Uterus (tissue), 2 donors: ENCODE measurements at regions not wholly inside any gene's neighbourhood (a gene's known extent, or its start where the extent isn't known, plus 50 kb on each side); places are given as distances from the start of the nearest gene placed in this dataset.

ENCODE experiments used
- POLR2A ChIP-seq, 2 donors: fragments of 450-650 bp; IDR thresholded peaks; one replicate each; pipeline ENCODE4 v1.6.1; 2016; ENCODE audit warnings: antibody characterized with exemption in 2 of 2, mild to moderate bottlenecking in 1 of 2, moderate library complexity in 1 of 2
- TF ChIP-seq, protein P1 (sequence below), 4 experiments: fragments of 200-600 bp in 2 of 4; fragments of 450-650 bp in 2 of 4; sonication (generic) in 2 of 4; IDR thresholded peaks; one replicate each; pipeline ENCODE4 v1.5.1; 2016 to 2019; ENCODE audit warnings: antibody characterized with exemption in 4 of 4, mild to moderate bottlenecking in 2 of 4, moderate library complexity in 1 of 4

DNA sequence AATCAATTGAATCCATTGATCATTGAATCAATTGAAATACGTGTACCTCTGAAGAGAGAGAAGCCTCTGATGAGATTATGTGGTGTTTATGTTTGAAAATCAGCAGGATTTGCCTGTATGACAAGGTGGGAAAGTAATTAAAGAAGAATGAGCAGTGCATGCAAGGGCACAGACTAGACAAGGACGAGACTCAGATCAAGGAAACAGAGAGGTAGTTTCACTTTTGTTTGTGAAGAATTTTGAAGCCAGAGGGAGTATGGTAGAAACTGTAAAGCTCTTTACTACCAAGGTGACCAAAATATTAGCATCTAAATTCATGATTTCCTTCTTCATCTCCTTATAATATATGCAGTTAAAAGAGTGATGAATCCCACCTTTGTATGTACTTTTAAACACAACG lies 1830.0 kb upstream of the IGFBP7 start:
- TF ChIP-seq POLR2A (IDR thresholded peaks at IDR 0.05) = no peak
- TF ChIP-seq, protein P1, sequence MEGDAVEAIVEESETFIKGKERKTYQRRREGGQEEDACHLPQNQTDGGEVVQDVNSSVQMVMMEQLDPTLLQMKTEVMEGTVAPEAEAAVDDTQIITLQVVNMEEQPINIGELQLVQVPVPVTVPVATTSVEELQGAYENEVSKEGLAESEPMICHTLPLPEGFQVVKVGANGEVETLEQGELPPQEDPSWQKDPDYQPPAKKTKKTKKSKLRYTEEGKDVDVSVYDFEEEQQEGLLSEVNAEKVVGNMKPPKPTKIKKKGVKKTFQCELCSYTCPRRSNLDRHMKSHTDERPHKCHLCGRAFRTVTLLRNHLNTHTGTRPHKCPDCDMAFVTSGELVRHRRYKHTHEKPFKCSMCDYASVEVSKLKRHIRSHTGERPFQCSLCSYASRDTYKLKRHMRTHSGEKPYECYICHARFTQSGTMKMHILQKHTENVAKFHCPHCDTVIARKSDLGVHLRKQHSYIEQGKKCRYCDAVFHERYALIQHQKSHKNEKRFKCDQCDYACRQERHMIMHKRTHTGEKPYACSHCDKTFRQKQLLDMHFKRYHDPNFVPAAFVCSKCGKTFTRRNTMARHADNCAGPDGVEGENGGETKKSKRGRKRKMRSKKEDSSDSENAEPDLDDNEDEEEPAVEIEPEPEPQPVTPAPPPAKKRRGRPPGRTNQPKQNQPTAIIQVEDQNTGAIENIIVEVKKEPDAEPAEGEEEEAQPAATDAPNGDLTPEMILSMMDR (IDR thresholded peaks at IDR 0.05) = no peak
